Mucosa of gallbladder (tissue), 1 donor: ENCODE measurements at regions not wholly inside any gene's neighbourhood (a gene's known extent, or its start where the extent isn't known, plus 50 kb on each side); places are given as distances from the start of the nearest gene placed in this dataset.

ENCODE experiments used
- DNase-seq: peaks from one replicate; pipeline ENCODE4 v3.0.0-alpha.2; 2020; ENCODE audit warnings: low spot score
- donor health status: DM: no; HTN: no; CAD: no.

- no peak for DNase-seq
Observed at GRCh38 chr12:116402163-116402939, 124.9 kb upstream of the MED13L start.

- DNase-seq, result no peak
Observed at GRCh38 chr12:116403546-116403945, 126.1 kb upstream of the MED13L start.

- DNase-seq, result no peak
Observed at GRCh38 chr12:116404247-116404646, 126.8 kb upstream of the MED13L start.

GRCh38 chr12:116404913-116405611, 127.6 kb upstream of the MED13L start:
- DNase-seq, result no peak

GRCh38 chr12:116406529-116406928, 129.0 kb upstream of the MED13L start:
- DNase-seq, result peak; percentile 75

- no peak for DNase-seq
Observed at GRCh38 chr12:116408489-116409250, 131.2 kb upstream of the MED13L start.

- DNase-seq, result no peak
Observed at GRCh38 chr12:116411977-116412376, 134.5 kb upstream of the MED13L start.

GRCh38 chr12:116414891-116415290, 137.4 kb upstream of the MED13L start:
- no peak for DNase-seq

- DNase-seq, result no peak
Observed at GRCh38 chr12:116415408-116416108, 138.1 kb upstream of the MED13L start.

- DNase-seq, result no peak
Observed at GRCh38 chr12:116416166-116416565, 138.7 kb upstream of the MED13L start.

GRCh38 chr12:116418551-116418950, 140.6 kb upstream of the MAP1LC3B2 start:
- no peak for DNase-seq

GRCh38 chr12:116420227-116420880, 138.8 kb upstream of the MAP1LC3B2 start:
- no peak for DNase-seq

- DNase-seq, result no peak
Observed at GRCh38 chr12:116421785-116422538, 137.2 kb upstream of the MAP1LC3B2 start.

GRCh38 chr12:116423094-116423493, 136.1 kb upstream of the MAP1LC3B2 start:
- no peak for DNase-seq

GRCh38 chr12:116425256-116426193, 133.7 kb upstream of the MAP1LC3B2 start:
- DNase-seq, result no peak

GRCh38 chr12:116426391-116427136, 132.6 kb upstream of the MAP1LC3B2 start:
- peak; percentile 37 for DNase-seq

- DNase-seq, result no peak
Observed at GRCh38 chr12:116427200-116427930, 131.8 kb upstream of the MAP1LC3B2 start.

GRCh38 chr12:116429826-116430360, 129.3 kb upstream of the MAP1LC3B2 start:
- no peak for DNase-seq
